Hepatocyte (in vitro differentiated cells): ENCODE measurements at regions not wholly inside any gene's neighbourhood (a gene's known extent, or its start where the extent isn't known, plus 50 kb on each side); places are given as distances from the start of the nearest gene placed in this dataset.

ENCODE experiments used
- EZH2phosphoT487 ChIP-seq: fragments of 200-600 bp; sonication (generic); IDR thresholded peaks from one replicate; pipeline ENCODE4 v1.6.1; 2018; ENCODE audit warnings: antibody characterized with exemption, mild to moderate bottlenecking, low read depth, moderate library complexity; ENCODE audit not compliant: unreplicated experiment, severe bottlenecking
- TF ChIP-seq, protein P1 (sequence below): fragments of 200-600 bp; sonication (generic); IDR thresholded peaks from 2 replicates; pipeline ENCODE4 v1.5.1; 2016; ENCODE audit warnings: antibody characterized with exemption, mild to moderate bottlenecking; ENCODE audit not compliant: poor library complexity

DNA sequence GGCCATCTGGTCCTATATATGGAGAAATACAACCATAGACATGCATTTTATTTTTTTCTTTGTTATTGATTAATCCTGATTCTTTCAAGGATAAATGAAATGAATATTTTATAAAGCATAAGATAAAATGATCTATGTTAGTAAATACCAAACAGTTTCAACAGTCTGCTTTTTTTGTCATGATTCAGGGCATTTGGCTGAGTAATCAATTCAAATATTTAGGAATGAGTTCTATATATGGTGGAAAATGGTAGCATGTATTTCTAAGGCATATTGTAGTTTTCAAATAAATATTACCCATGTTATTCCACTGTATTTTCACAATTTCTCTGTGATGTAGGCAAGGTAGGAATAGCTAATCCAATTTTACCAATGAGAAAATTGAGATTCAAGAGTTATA, 287.5 kb upstream of the FKBP1C start:
- no peak for TF ChIP-seq EZH2phosphoT487
- TF ChIP-seq, protein P1, sequence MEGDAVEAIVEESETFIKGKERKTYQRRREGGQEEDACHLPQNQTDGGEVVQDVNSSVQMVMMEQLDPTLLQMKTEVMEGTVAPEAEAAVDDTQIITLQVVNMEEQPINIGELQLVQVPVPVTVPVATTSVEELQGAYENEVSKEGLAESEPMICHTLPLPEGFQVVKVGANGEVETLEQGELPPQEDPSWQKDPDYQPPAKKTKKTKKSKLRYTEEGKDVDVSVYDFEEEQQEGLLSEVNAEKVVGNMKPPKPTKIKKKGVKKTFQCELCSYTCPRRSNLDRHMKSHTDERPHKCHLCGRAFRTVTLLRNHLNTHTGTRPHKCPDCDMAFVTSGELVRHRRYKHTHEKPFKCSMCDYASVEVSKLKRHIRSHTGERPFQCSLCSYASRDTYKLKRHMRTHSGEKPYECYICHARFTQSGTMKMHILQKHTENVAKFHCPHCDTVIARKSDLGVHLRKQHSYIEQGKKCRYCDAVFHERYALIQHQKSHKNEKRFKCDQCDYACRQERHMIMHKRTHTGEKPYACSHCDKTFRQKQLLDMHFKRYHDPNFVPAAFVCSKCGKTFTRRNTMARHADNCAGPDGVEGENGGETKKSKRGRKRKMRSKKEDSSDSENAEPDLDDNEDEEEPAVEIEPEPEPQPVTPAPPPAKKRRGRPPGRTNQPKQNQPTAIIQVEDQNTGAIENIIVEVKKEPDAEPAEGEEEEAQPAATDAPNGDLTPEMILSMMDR, result no peak
